ENCODE measurements at regions not wholly inside any gene's neighbourhood (a gene's known extent, or its start where the extent isn't known, plus 50 kb on each side); places are given as distances from the start of the nearest gene placed in this dataset.

- in situ Hi-C loops (cut with HindIII; ENCODE audit: low sequenced_read_pairs): no loop called here
These were observed 95.5 kb downstream of the FAM204A start for GRCh38 chr10:118246332-118247295.

GRCh38 chr10:118243907-118244306 is 98.2 kb downstream of the FAM204A start:
- in situ Hi-C loops (cut with HindIII; ENCODE audit: low sequenced_read_pairs): no loop called here

- in situ Hi-C loops (cut with HindIII; ENCODE audit: low sequenced_read_pairs): no loop called here
These were observed 100.6 kb downstream of the FAM204A start for GRCh38 chr10:118241229-118242137.

GRCh38 chr10:118239236-118239630 is 102.9 kb downstream of the FAM204A start:
- in situ Hi-C loops (cut with HindIII; ENCODE audit: low sequenced_read_pairs): no loop called here

- in situ Hi-C loops (cut with HindIII; ENCODE audit: low sequenced_read_pairs): no loop called here
These were observed 103.4 kb downstream of the FAM204A start for GRCh38 chr10:118238573-118239235.

- in situ Hi-C loops (cut with HindIII; ENCODE audit: low sequenced_read_pairs): no loop called here
These were observed 104.2 kb downstream of the FAM204A start for GRCh38 chr10:118237930-118238329.

GRCh38 chr10:118234683-118235082 is 107.4 kb downstream of the FAM204A start:
- in situ Hi-C loops (cut with HindIII; ENCODE audit: low sequenced_read_pairs): no loop called here

- in situ Hi-C loops (cut with HindIII; ENCODE audit: low sequenced_read_pairs): no loop called here
These were observed 121.7 kb downstream of the FAM204A start for GRCh38 chr10:118220346-118220850.

GRCh38 chr10:118218562-118218961 is 123.6 kb downstream of the FAM204A start:
- in situ Hi-C loops (cut with HindIII; ENCODE audit: low sequenced_read_pairs): no loop called here

- in situ Hi-C loops (cut with HindIII; ENCODE audit: low sequenced_read_pairs): no loop called here
These were observed 125.5 kb downstream of the FAM204A start for GRCh38 chr10:118216571-118217170.

- in situ Hi-C loops (cut with HindIII; ENCODE audit: low sequenced_read_pairs): no loop called here
These were observed 126.1 kb downstream of the FAM204A start for GRCh38 chr10:118216020-118216419.

- in situ Hi-C loops (cut with HindIII; ENCODE audit: low sequenced_read_pairs): no loop called here
These were observed 127.3 kb downstream of the FAM204A start for GRCh38 chr10:118214776-118215175.

- in situ Hi-C loops (cut with HindIII; ENCODE audit: low sequenced_read_pairs): no loop called here
These were observed 128.7 kb downstream of the FAM204A start for GRCh38 chr10:118213436-118213835.

- in situ Hi-C loops (cut with HindIII; ENCODE audit: low sequenced_read_pairs): no loop called here
These were observed 131.8 kb downstream of the FAM204A start for GRCh38 chr10:118210276-118210675.

- in situ Hi-C loops (cut with HindIII; ENCODE audit: low sequenced_read_pairs): no loop called here
These were observed 132.9 kb downstream of the FAM204A start for GRCh38 chr10:118209215-118209614.

- in situ Hi-C loops (cut with HindIII; ENCODE audit: low sequenced_read_pairs): no loop called here
These were observed 134.6 kb downstream of the FAM204A start for GRCh38 chr10:118207470-118208007.

GRCh38 chr10:118204292-118204943 is 137.7 kb downstream of the FAM204A start:
- in situ Hi-C loops (cut with HindIII; ENCODE audit: low sequenced_read_pairs): no loop called here

- in situ Hi-C loops (cut with HindIII; ENCODE audit: low sequenced_read_pairs): no loop called here
These were observed 138.7 kb downstream of the FAM204A start for GRCh38 chr10:118203461-118203860.

GRCh38 chr10:118195729-118196128 is 146.4 kb downstream of the FAM204A start:
- in situ Hi-C loops (cut with HindIII; ENCODE audit: low sequenced_read_pairs): no loop called here

Data from endothelial cell of hepatic sinusoid (primary cell).